ENCODE measurements at regions not wholly inside any gene's neighbourhood (a gene's known extent, or its start where the extent isn't known, plus 50 kb on each side); places are given as distances from the start of the nearest gene placed in this dataset.

DNA sequence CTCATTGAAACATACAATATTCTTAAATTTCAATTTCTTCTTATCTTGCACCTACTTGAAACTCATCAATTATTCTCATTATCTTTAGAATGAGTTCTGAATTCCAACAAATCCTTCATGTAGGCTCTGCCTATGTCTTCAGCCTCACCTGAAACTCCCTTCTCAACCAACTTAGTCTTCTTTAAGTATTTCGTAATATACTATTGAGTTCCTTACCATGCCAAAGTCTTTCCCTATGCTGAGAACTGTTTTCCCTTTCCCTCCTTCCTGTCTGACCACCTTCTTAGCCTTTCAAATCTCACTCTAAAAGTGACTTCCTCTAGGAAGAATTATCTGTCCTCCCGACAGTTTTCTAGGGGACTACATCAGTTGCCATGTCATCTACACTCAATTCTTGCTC lies 50.9 kb upstream of the ZFAND5 start:
- Histone ChIP-seq H3K4me3 (no peak overlapping the region), H3K27ac (no peak overlapping the region), H3K4me1 (no peaks in the 10 kb centered on the region), H3K9me3 (no peaks in the 10 kb centered on the region), H3K27me3 (no peaks in the 10 kb centered on the region), H3K36me3 (no peaks in the 10 kb centered on the region)
- DNase-seq: no peak
- intact Hi-C loops (cut with DNase I): loop anchor here in 1 of 10 donors (10.0 kb wide), 1 partner anchor 61 kb away; no protein-coding TSS in a partner anchor
- TF ChIP-seq, protein P1, sequence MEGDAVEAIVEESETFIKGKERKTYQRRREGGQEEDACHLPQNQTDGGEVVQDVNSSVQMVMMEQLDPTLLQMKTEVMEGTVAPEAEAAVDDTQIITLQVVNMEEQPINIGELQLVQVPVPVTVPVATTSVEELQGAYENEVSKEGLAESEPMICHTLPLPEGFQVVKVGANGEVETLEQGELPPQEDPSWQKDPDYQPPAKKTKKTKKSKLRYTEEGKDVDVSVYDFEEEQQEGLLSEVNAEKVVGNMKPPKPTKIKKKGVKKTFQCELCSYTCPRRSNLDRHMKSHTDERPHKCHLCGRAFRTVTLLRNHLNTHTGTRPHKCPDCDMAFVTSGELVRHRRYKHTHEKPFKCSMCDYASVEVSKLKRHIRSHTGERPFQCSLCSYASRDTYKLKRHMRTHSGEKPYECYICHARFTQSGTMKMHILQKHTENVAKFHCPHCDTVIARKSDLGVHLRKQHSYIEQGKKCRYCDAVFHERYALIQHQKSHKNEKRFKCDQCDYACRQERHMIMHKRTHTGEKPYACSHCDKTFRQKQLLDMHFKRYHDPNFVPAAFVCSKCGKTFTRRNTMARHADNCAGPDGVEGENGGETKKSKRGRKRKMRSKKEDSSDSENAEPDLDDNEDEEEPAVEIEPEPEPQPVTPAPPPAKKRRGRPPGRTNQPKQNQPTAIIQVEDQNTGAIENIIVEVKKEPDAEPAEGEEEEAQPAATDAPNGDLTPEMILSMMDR (IDR thresholded peaks at IDR 0.05): no peak
- no peak for TF ChIP-seq POLR2A (IDR thresholded peaks at IDR 0.05)
- 70 to 85% (median 75%) methylated on average over 2 of the region's 2 CpGs for WGBS, 4 donors
- ATAC-seq: no peak

DNA sequence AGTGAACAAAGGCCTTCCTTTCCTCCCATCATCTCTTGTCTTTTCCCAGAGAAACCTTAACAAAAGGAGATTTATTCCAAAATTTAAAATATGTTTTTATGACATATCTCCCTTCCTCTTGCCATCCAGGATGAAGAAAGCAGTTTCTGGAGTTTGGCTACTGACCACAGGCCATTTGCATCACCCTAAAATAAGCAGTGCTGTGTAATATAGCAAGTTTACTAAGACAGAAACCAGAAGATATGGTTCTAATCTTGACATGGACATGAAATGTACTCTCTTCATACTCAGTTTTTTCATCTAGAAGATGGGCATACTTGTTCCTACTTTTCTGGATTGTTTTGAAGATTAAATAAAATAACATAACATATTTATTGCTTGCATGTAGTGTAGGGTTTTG lies 50.2 kb upstream of the ZFAND5 start:
- Histone ChIP-seq H3K4me1 (no peaks in the 10 kb centered on the region), H3K9me3 (no peaks in the 10 kb centered on the region), H3K27me3 (no peaks in the 10 kb centered on the region), H3K27ac (no peak overlapping the region), H3K4me3 (no peak overlapping the region), H3K36me3 (no peaks in the 10 kb centered on the region)
- DNase-seq (no peak), ATAC-seq (no peak)
- no peak for TF ChIP-seq POLR2A (IDR thresholded peaks at IDR 0.05)
- TF ChIP-seq, protein P1 (IDR thresholded peaks at IDR 0.05): no peak
- intact Hi-C loops (cut with DNase I): loop anchor here in 1 of 10 donors (10.0 kb wide), 1 partner anchor 60 kb away; no protein-coding TSS in a partner anchor
